PC-3 (cell line): ENCODE measurements at regions not wholly inside any gene's neighbourhood (a gene's known extent, or its start where the extent isn't known, plus 50 kb on each side); places are given as distances from the start of the nearest gene placed in this dataset.

Experiments
- CTCF ChIP-seq: fragments of 300-600 bp; sonication (generic); conservative IDR thresholded peaks from 2 replicates; pipeline ENCODE4 v1.5.1; 2017; ENCODE audit warnings: antibody characterized with exemption, low read depth, mild to moderate bottlenecking, low read length
- EZH2 ChIP-seq: fragments of 300-600 bp; sonication (generic); IDR thresholded peaks from one replicate; pipeline ENCODE4 v1.6.1; 2017; ENCODE audit warnings: antibody characterized with exemption, mild to moderate bottlenecking, low read length; ENCODE audit not compliant: unreplicated experiment
- EZH2phosphoT487 ChIP-seq: fragments of 300-600 bp; sonication (generic); IDR thresholded peaks from 2 replicates; pipeline ENCODE4 v1.6.1; 2018; ENCODE audit warnings: mild to moderate bottlenecking, antibody characterized with exemption, low read length, borderline replicate concordance

GRCh38 chr5:7331131-7331530 lies 64.8 kb upstream of the ADCY2 start:
- TF ChIP-seq CTCF, result no peak
- TF ChIP-seq EZH2, result no peak
- TF ChIP-seq EZH2phosphoT487, result no peak
